ENCODE measurements at regions not wholly inside any gene's neighbourhood (a gene's known extent, or its start where the extent isn't known, plus 50 kb on each side); places are given as distances from the start of the nearest gene placed in this dataset.

GRCh38 chr2:100198461-100199230 is 56.3 kb upstream of the AFF3 start:
- intact Hi-C loops (cut with DNase I): no loop called here
- ATAC-seq: no peak
- H3K4me3 ChIP-seq: no peak overlapping the region
- no peaks in the 10 kb centered on the region for H3K9me3 ChIP-seq
- H3K4me1 ChIP-seq: peaks cover 55% of the 10 kb centered on the region
- peak overlapping the region; percentile 82 for H3K27ac ChIP-seq
- H3K27me3 ChIP-seq (ENCODE audit: low read depth): no peaks in the 10 kb centered on the region
- TF ChIP-seq, protein P1, sequence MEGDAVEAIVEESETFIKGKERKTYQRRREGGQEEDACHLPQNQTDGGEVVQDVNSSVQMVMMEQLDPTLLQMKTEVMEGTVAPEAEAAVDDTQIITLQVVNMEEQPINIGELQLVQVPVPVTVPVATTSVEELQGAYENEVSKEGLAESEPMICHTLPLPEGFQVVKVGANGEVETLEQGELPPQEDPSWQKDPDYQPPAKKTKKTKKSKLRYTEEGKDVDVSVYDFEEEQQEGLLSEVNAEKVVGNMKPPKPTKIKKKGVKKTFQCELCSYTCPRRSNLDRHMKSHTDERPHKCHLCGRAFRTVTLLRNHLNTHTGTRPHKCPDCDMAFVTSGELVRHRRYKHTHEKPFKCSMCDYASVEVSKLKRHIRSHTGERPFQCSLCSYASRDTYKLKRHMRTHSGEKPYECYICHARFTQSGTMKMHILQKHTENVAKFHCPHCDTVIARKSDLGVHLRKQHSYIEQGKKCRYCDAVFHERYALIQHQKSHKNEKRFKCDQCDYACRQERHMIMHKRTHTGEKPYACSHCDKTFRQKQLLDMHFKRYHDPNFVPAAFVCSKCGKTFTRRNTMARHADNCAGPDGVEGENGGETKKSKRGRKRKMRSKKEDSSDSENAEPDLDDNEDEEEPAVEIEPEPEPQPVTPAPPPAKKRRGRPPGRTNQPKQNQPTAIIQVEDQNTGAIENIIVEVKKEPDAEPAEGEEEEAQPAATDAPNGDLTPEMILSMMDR (IDR thresholded peaks at IDR 0.05): no peak
- no peak for DNase-seq
- H3K36me3 ChIP-seq: no peaks in the 10 kb centered on the region

- TF ChIP-seq, protein P1 (IDR thresholded peaks at IDR 0.05): no peak
- Histone ChIP-seq H3K36me3 (no peaks in the 10 kb centered on the region), H3K4me1 (peaks cover 62% of the 10 kb centered on the region), H3K27ac (peak overlapping the region; percentile 82), H3K9me3 (no peaks in the 10 kb centered on the region), H3K27me3 (ENCODE audit: low read depth) (no peaks in the 10 kb centered on the region), H3K4me3 (no peak overlapping the region)
- intact Hi-C loops (cut with DNase I): no loop called here
- ATAC-seq (peak; percentile 73 to 75), DNase-seq (peak; percentile 83)
Measured at GRCh38 chr2:100197631-100198153, 55.3 kb upstream of the AFF3 start.

GRCh38 chr2:100196786-100197494 is 54.5 kb upstream of the AFF3 start:
- no peaks in the 10 kb centered on the region for H3K36me3 ChIP-seq
- H3K27me3 ChIP-seq (ENCODE audit: low read depth): no peaks in the 10 kb centered on the region
- TF ChIP-seq, protein P1 (IDR thresholded peaks at IDR 0.05): no peak
- H3K4me3 ChIP-seq: no peak overlapping the region
- ATAC-seq (no peak), DNase-seq (no peak)
- peak overlapping the region; percentile 82 for H3K27ac ChIP-seq
- intact Hi-C loops (cut with DNase I): no loop called here
- peaks cover 68% of the 10 kb centered on the region for H3K4me1 ChIP-seq
- no peaks in the 10 kb centered on the region for H3K9me3 ChIP-seq

- Histone ChIP-seq H3K4me3 (no peak overlapping the region), H3K27me3 (ENCODE audit: low read depth) (no peaks in the 10 kb centered on the region), H3K36me3 (no peaks in the 10 kb centered on the region), H3K27ac (peak overlapping the region; percentile 82), H3K9me3 (no peaks in the 10 kb centered on the region), H3K4me1 (peaks cover 68% of the 10 kb centered on the region)
- DNase-seq (no peak), ATAC-seq (peak; percentile 23 to 53)
- intact Hi-C loops (cut with DNase I): no loop called here
- TF ChIP-seq, protein P1 (IDR thresholded peaks at IDR 0.05): no peak
Measured at GRCh38 chr2:100195942-100196341, 53.6 kb upstream of the AFF3 start.

- Histone ChIP-seq H3K27ac (peak overlapping the region; percentile 82), H3K9me3 (no peaks in the 10 kb centered on the region), H3K4me1 (peaks cover 68% of the 10 kb centered on the region), H3K27me3 (ENCODE audit: low read depth) (no peaks in the 10 kb centered on the region), H3K4me3 (no peak overlapping the region), H3K36me3 (no peaks in the 10 kb centered on the region)
- ATAC-seq: peak; percentile 79 to 86
- intact Hi-C loops (cut with DNase I): no loop called here
- TF ChIP-seq, protein P1 (IDR thresholded peaks at IDR 0.05): no peak
- DNase-seq: no peak
Measured at GRCh38 chr2:100194951-100195350, 52.6 kb upstream of the AFF3 start.

Measured in lower lobe of right lung (tissue), 2 donors.